ENCODE measurements at regions not wholly inside any gene's neighbourhood (a gene's known extent, or its start where the extent isn't known, plus 50 kb on each side); places are given as distances from the start of the nearest gene placed in this dataset.
"Not testable (repeated sequence)": the region's sequence is repeated elsewhere in the genome, so short reads cannot be mapped to it uniquely, and the experiment has no call there.

GRCh38 chr13:111434578-111435159 lies 114.2 kb downstream of the TEX29 start:
- H3K9me3 ChIP-seq (ENCODE audit: control insufficient read depth in 1 of 2, low read length in 2 of 2): no peaks in the 10 kb centered on the region
- no peaks in the 10 kb centered on the region for H3K4me1 ChIP-seq (ENCODE audit: control insufficient read depth in 1 of 2, insufficient read depth in 2 of 2, low read length in 2 of 2)
- no peaks in the 10 kb centered on the region for H3K36me3 ChIP-seq (ENCODE audit: control insufficient read depth in 1 of 2, insufficient read depth in 2 of 2, low read length in 2 of 2)
- H3K27ac ChIP-seq (ENCODE audit: low read length): no peak overlapping the region
- H3K4me3 ChIP-seq (ENCODE audit: low read depth in 1 of 2, low read length in 2 of 2): no peak overlapping the region
- no peaks in the 10 kb centered on the region for H3K27me3 ChIP-seq (ENCODE audit: low read depth, low read length)

- no peaks in the 10 kb centered on the region for H3K36me3 ChIP-seq (ENCODE audit: control insufficient read depth in 1 of 2, insufficient read depth in 2 of 2, low read length in 2 of 2)
- H3K4me1 ChIP-seq (ENCODE audit: control insufficient read depth in 1 of 2, insufficient read depth in 2 of 2, low read length in 2 of 2): no peaks in the 10 kb centered on the region
- H3K4me3 ChIP-seq (ENCODE audit: low read depth in 1 of 2, low read length in 2 of 2): no peak overlapping the region
- no peaks in the 10 kb centered on the region for H3K9me3 ChIP-seq (ENCODE audit: control insufficient read depth in 1 of 2, low read length in 2 of 2)
- H3K27ac ChIP-seq (ENCODE audit: low read length): no peak overlapping the region
- no peaks in the 10 kb centered on the region for H3K27me3 ChIP-seq (ENCODE audit: low read depth, low read length)
Measured at GRCh38 chr13:111436446-111436845, 116.0 kb downstream of the TEX29 start.

GRCh38 chr13:111437417-111437816 lies 117.0 kb downstream of the TEX29 start:
- Histone ChIP-seq H3K4me3 (ENCODE audit: low read depth in 1 of 2, low read length in 2 of 2) (no peak overlapping the region), H3K27ac (ENCODE audit: low read length) (no peak overlapping the region), H3K4me1 (ENCODE audit: control insufficient read depth in 1 of 2, insufficient read depth in 2 of 2, low read length in 2 of 2) (no peaks in the 10 kb centered on the region), H3K9me3 (ENCODE audit: control insufficient read depth in 1 of 2, low read length in 2 of 2) (no peaks in the 10 kb centered on the region), H3K36me3 (ENCODE audit: control insufficient read depth in 1 of 2, insufficient read depth in 2 of 2, low read length in 2 of 2) (no peaks in the 10 kb centered on the region), H3K27me3 (ENCODE audit: low read depth, low read length) (no peaks in the 10 kb centered on the region)

- Histone ChIP-seq H3K9me3 (ENCODE audit: control insufficient read depth in 1 of 2, low read length in 2 of 2) (peaks cover 0 to 4% of the 10 kb centered on the region in 2 donors), H3K27ac (ENCODE audit: low read length) (no peak overlapping the region), H3K4me1 (ENCODE audit: control insufficient read depth in 1 of 2, insufficient read depth in 2 of 2, low read length in 2 of 2) (no peaks in the 10 kb centered on the region), H3K36me3 (ENCODE audit: control insufficient read depth in 1 of 2, insufficient read depth in 2 of 2, low read length in 2 of 2) (no peaks in the 10 kb centered on the region), H3K27me3 (ENCODE audit: low read depth, low read length) (no peaks in the 10 kb centered on the region), H3K4me3 (ENCODE audit: low read depth in 1 of 2, low read length in 2 of 2) (no peak overlapping the region)
Measured at GRCh38 chr13:111437856-111438547, 117.6 kb downstream of the TEX29 start.

- H3K4me1 ChIP-seq (ENCODE audit: control insufficient read depth in 1 of 2, insufficient read depth in 2 of 2, low read length in 2 of 2); H3K27ac ChIP-seq (ENCODE audit: low read length); H3K27me3 ChIP-seq (ENCODE audit: low read depth, low read length); H3K9me3 ChIP-seq (ENCODE audit: control insufficient read depth in 1 of 2, low read length in 2 of 2); H3K4me3 ChIP-seq (ENCODE audit: low read depth in 1 of 2, low read length in 2 of 2); H3K36me3 ChIP-seq (ENCODE audit: control insufficient read depth in 1 of 2, insufficient read depth in 2 of 2, low read length in 2 of 2): not testable (repeated sequence)
Measured at GRCh38 chr13:111440492-111440891, 120.0 kb downstream of the TEX29 start.

- Histone ChIP-seq H3K27me3 (ENCODE audit: low read depth, low read length) (no peaks in the 10 kb centered on the region), H3K4me3 (ENCODE audit: low read depth in 1 of 2, low read length in 2 of 2) (no peak overlapping the region), H3K9me3 (ENCODE audit: control insufficient read depth in 1 of 2, low read length in 2 of 2) (peaks cover 0 to 20% of the 10 kb centered on the region in 2 donors), H3K36me3 (ENCODE audit: control insufficient read depth in 1 of 2, insufficient read depth in 2 of 2, low read length in 2 of 2) (no peaks in the 10 kb centered on the region), H3K4me1 (ENCODE audit: control insufficient read depth in 1 of 2, insufficient read depth in 2 of 2, low read length in 2 of 2) (no peaks in the 10 kb centered on the region), H3K27ac (ENCODE audit: low read length) (no peak overlapping the region)
Measured at GRCh38 chr13:111443981-111444380, 123.5 kb downstream of the TEX29 start.

- no peak overlapping the region for H3K27ac ChIP-seq (ENCODE audit: low read length)
- H3K4me3 ChIP-seq (ENCODE audit: low read depth in 1 of 2, low read length in 2 of 2): no peak overlapping the region
- peaks cover 0 to 22% of the 10 kb centered on the region in 2 donors for H3K9me3 ChIP-seq (ENCODE audit: control insufficient read depth in 1 of 2, low read length in 2 of 2)
- H3K27me3 ChIP-seq (ENCODE audit: low read depth, low read length): no peaks in the 10 kb centered on the region
- no peaks in the 10 kb centered on the region for H3K36me3 ChIP-seq (ENCODE audit: control insufficient read depth in 1 of 2, insufficient read depth in 2 of 2, low read length in 2 of 2)
- no peaks in the 10 kb centered on the region for H3K4me1 ChIP-seq (ENCODE audit: control insufficient read depth in 1 of 2, insufficient read depth in 2 of 2, low read length in 2 of 2)
Measured at GRCh38 chr13:111448504-111448903, 128.1 kb downstream of the TEX29 start.

GRCh38 chr13:111449041-111449440 lies 128.6 kb downstream of the TEX29 start:
- no peak overlapping the region for H3K27ac ChIP-seq (ENCODE audit: low read length)
- H3K27me3 ChIP-seq (ENCODE audit: low read depth, low read length): no peaks in the 10 kb centered on the region
- H3K4me1 ChIP-seq (ENCODE audit: control insufficient read depth in 1 of 2, insufficient read depth in 2 of 2, low read length in 2 of 2): no peaks in the 10 kb centered on the region
- peaks cover 0 to 22% of the 10 kb centered on the region in 2 donors for H3K9me3 ChIP-seq (ENCODE audit: control insufficient read depth in 1 of 2, low read length in 2 of 2)
- H3K4me3 ChIP-seq (ENCODE audit: low read depth in 1 of 2, low read length in 2 of 2): no peak overlapping the region
- no peaks in the 10 kb centered on the region for H3K36me3 ChIP-seq (ENCODE audit: control insufficient read depth in 1 of 2, insufficient read depth in 2 of 2, low read length in 2 of 2)

GRCh38 chr13:111451402-111451801 lies 131.0 kb downstream of the TEX29 start:
- no peaks in the 10 kb centered on the region for H3K27me3 ChIP-seq (ENCODE audit: low read depth, low read length)
- H3K4me3 ChIP-seq (ENCODE audit: low read depth in 1 of 2, low read length in 2 of 2): no peak overlapping the region
- H3K27ac ChIP-seq (ENCODE audit: low read length): no peak overlapping the region
- H3K9me3 ChIP-seq (ENCODE audit: control insufficient read depth in 1 of 2, low read length in 2 of 2): peaks cover 0 to 24% of the 10 kb centered on the region in 2 donors
- no peaks in the 10 kb centered on the region for H3K36me3 ChIP-seq (ENCODE audit: control insufficient read depth in 1 of 2, insufficient read depth in 2 of 2, low read length in 2 of 2)
- no peaks in the 10 kb centered on the region for H3K4me1 ChIP-seq (ENCODE audit: control insufficient read depth in 1 of 2, insufficient read depth in 2 of 2, low read length in 2 of 2)

- Histone ChIP-seq H3K36me3 (ENCODE audit: control insufficient read depth in 1 of 2, insufficient read depth in 2 of 2, low read length in 2 of 2) (no peaks in the 10 kb centered on the region), H3K9me3 (ENCODE audit: control insufficient read depth in 1 of 2, low read length in 2 of 2) (peaks cover 0 to 19% of the 10 kb centered on the region in 2 donors), H3K4me1 (ENCODE audit: control insufficient read depth in 1 of 2, insufficient read depth in 2 of 2, low read length in 2 of 2) (no peaks in the 10 kb centered on the region), H3K4me3 (ENCODE audit: low read depth in 1 of 2, low read length in 2 of 2) (no peak overlapping the region), H3K27me3 (ENCODE audit: low read depth, low read length) (no peaks in the 10 kb centered on the region), H3K27ac (ENCODE audit: low read length) (no peak overlapping the region)
Measured at GRCh38 chr13:111456452-111457230, 136.2 kb downstream of the TEX29 start.

- Histone ChIP-seq H3K9me3 (ENCODE audit: control insufficient read depth in 1 of 2, low read length in 2 of 2) (peaks cover 0 to 12% of the 10 kb centered on the region in 2 donors), H3K27me3 (ENCODE audit: low read depth, low read length) (no peaks in the 10 kb centered on the region), H3K27ac (ENCODE audit: low read length) (no peak overlapping the region), H3K4me3 (ENCODE audit: low read depth in 1 of 2, low read length in 2 of 2) (no peak overlapping the region), H3K36me3 (ENCODE audit: control insufficient read depth in 1 of 2, insufficient read depth in 2 of 2, low read length in 2 of 2) (no peaks in the 10 kb centered on the region), H3K4me1 (ENCODE audit: control insufficient read depth in 1 of 2, insufficient read depth in 2 of 2, low read length in 2 of 2) (no peaks in the 10 kb centered on the region)
Measured at GRCh38 chr13:111458001-111458531, 137.6 kb downstream of the TEX29 start.

Measured in muscle layer of duodenum (tissue), 2 donors.